ENCODE measurements at regions not wholly inside any gene's neighbourhood (a gene's known extent, or its start where the extent isn't known, plus 50 kb on each side); places are given as distances from the start of the nearest gene placed in this dataset.
A peak's percentile ranks its signal among the peaks of the same experiment; 100 is the strongest.
"Not testable (repeated sequence)": the region's sequence is repeated elsewhere in the genome, so short reads cannot be mapped to it uniquely, and the experiment has no call there.

- DNase-seq (ENCODE audit: low spot score), result no peak
- ATAC-seq, result no peak
Observed at GRCh38 chr2:33933203-33933602, 334.1 kb upstream of the FAM98A start.

- DNase-seq (ENCODE audit: low spot score) (no peak), ATAC-seq (no peak)
Observed at GRCh38 chr2:33931164-33931563, 332.1 kb upstream of the FAM98A start.

DNA sequence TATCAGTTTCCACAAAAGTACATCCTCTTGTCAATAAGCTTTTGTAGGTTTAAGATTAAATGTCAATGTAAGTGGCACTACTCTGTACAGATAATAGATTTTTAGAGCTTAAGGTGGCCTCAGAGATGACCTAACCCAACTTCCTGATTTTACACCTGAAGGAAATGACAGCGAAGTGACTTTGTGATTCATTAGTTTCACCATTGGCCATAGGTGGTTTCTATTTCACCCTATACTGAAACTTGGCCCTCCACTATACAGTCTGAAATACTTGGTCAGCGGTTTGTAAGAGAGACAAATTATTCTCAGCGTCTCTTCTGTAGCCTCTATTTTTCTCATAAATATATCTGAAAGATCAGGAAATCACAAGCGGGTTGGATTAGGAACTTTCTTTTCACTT lies 330.4 kb upstream of the FAM98A start:
- DNase-seq (ENCODE audit: low spot score), result no peak
- ATAC-seq, result no peak

GRCh38 chr2:33927756-33928155 lies 328.7 kb upstream of the FAM98A start:
- ATAC-seq (no peak), DNase-seq (ENCODE audit: low spot score) (no peak)

DNA sequence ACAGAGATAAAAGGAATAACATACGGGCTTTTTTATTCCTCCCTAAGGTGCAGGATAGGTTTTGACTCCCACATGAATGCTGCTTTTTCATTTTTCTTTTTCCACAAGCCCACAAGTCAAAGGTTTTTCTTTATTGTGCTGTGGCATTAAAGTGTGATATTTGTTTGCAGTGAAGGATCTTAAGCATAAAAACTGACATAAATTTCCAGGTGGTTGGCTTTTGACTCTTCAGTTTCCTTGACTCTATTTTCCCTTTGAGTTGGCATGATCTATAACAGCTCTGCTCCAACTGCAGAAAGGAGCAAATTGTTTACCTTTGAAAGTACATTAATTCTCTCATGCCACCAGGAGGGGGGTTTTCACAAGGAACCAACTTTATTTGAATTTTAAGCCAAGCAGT lies 326.2 kb upstream of the FAM98A start:
- DNase-seq (ENCODE audit: low spot score) (no peak), ATAC-seq (no peak)

DNA sequence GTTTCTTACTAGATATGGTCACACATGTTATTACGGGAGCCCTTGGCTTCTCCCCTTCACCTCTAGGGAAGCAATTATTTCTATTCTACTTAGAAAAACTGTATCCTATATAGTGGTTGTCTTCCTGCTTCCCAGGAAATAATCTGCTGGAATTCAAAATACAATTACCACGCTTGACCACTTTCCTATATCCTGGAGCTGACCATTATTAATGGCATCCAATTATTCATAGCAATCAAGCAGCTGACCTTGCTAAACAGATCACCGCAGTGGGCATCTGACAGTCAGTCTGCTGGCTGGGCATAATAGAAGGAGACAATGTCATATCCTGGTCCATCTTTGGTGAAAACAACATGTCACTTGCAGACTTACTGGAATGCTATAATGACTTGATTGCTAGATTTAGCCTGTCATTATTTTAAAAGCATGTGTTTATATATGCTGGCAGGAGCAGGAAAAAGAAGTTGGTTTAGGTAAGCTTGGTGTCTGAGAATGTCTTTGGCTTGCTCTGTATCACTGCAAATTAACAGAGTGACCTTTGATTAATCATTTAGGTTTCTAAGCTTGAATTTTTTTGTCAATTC lies 325.6 kb upstream of the FAM98A start:
- ATAC-seq (no peak), DNase-seq (ENCODE audit: low spot score) (no peak)

GRCh38 chr2:33917252-33917651 lies 318.2 kb upstream of the FAM98A start:
- no peak for ATAC-seq
- DNase-seq (ENCODE audit: low spot score), result no peak

- ATAC-seq (no peak), DNase-seq (ENCODE audit: low spot score) (no peak)
Observed at GRCh38 chr2:33913071-33913616, 314.0 kb upstream of the FAM98A start.

DNA sequence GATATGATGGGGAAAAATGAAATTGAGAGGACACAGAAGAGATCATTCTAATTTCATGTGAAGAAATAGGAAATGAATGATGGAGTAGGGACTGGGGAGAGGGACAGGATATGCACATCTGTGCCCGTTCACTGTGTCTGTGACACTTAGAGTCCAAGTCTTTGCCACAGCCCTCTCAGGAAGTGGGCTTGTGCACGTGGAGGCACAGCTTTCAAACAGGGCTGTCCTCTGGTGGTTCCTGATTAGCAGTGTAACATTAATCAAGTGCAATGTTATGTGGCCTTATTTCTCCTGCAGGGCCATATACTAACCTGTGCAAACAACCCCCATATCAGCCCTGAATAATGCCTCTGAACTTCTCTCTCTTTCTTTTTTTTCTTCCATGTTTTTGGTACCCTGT lies 312.2 kb upstream of the FAM98A start:
- DNase-seq (ENCODE audit: low spot score) (no peak), ATAC-seq (no peak)

DNA sequence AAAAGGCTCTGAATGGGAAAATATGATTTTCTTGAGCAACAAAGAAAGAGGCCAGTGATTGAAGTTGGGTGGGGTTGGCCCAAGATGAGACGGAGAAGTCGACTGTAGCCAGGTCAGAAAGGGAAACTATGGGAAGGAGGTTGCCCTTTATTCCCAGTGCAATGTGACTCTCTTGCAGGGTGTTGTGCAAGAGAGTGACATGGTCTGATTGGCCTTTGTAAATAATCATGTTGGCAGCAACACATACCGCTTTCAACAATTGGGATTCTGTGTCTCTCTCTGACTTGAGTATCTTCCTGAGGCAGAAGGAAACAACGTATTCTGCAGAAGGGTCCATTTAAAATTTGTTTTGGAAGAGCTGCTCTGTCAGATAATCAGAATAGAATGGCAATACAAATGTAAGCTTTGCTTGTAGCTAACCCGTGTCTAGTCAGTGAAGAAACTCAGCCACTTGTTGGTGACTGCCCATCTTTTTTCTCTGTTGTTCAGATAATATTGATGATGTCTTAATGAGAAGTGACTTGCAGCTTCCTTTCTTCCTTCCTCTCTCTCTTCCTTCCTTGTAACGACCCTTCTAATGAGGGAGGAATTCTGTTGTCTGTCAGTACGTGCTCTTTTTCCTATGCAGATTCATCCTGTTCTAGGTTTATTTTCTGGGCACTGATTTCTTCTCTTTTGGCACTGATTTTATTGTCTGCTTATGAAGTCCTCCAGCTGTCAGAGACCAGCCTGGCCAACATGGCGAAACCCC lies 311.0 kb upstream of the FAM98A start:
- DNase-seq (ENCODE audit: low spot score) (peak; percentile 55), ATAC-seq (peak; percentile 100)

DNA sequence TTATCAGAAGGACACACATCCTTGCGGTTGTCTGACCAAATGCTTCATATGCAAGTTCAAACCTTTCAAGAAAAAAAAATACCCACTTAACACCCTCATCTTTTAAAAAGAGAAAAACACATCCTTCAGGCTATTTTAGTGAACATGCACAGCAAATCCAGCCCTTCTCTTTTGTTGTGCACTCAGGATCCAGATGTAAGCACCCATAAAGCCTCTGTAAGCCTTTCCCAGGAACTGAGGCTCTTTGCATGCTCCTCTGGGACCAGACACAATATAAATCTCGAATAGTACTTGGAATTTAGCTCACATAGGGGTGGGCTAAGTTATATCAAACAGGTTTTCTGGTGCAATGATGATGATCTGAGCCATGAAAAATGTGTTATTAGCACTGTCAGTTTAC lies 308.8 kb upstream of the FAM98A start:
- DNase-seq (ENCODE audit: low spot score) (no peak), ATAC-seq (no peak)

DNA sequence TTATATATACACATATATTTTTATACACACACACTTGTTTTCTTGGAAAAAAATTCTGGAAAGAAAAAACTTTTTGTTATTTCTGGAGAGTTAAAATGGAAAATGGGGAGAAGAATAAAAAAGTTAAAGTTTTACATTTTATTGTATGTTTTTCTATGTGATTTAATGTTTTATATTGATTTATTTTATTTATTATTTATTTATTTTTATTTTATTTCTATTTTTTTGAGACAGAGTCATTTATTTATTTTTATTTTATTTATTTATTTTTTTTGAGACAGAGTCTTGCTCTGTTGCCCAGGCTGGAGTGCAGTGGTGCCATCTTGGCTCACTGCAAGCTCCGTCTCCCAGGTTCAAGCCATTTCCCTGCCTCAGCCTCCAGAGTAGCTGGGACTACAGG lies 307.0 kb upstream of the FAM98A start:
- DNase-seq (ENCODE audit: low spot score); ATAC-seq: not testable (repeated sequence)

GRCh38 chr2:33904801-33905200 lies 305.7 kb upstream of the FAM98A start:
- no peak for ATAC-seq
- no peak for DNase-seq (ENCODE audit: low spot score)

GRCh38 chr2:33903701-33904100 lies 304.6 kb upstream of the FAM98A start:
- DNase-seq (ENCODE audit: low spot score) (no peak), ATAC-seq (no peak)

GRCh38 chr2:33903215-33903614 lies 304.1 kb upstream of the FAM98A start:
- DNase-seq (ENCODE audit: low spot score) (no peak), ATAC-seq (no peak)

GRCh38 chr2:33900610-33901009 lies 301.5 kb upstream of the FAM98A start:
- ATAC-seq, result no peak

DNA sequence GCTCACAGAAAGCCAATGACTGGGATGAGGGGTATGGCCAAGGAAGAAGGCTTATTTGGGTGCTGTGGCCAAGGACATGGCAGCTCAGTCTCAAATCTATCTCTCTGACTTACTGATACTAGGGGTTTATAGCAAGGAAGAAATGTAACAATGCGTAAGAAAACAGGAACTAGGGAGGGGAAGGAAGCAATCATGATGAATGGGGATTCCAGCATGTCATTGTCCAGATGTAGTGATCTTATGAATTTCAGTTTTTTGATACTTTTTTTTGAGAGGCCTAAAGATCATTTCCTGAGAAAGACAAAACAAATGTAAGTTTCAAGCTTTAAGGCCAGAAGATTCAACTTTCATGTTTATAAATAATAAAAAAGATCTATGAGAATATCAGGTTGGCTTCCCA lies 298.6 kb upstream of the FAM98A start:
- no peak for DNase-seq (ENCODE audit: low spot score)
- no peak for ATAC-seq

More at GRCh38 chr2:33900610-33901009, 301.5 kb upstream of the FAM98A start:
- DNase-seq (ENCODE audit: low spot score), result no peak

DNA sequence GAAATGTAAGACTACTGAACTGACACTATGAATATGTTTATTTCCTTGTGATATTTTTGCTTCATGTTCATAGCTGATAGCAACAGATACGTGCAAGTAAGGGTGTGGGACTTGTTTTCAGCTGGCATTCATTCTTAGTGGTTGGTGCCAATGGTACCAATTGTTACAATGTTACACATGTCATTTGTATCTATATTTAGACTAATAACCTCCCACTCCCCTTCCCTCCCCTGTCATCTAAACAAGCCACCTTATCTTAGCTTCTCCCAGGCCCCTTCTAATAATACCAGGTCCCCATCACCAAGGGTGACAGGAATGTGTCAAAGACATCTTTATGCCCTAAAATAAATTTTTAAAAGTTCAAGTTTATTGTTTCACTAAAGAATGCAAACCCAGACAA lies 294.7 kb upstream of the FAM98A start:
- ATAC-seq (no peak), DNase-seq (ENCODE audit: low spot score) (no peak)

DNA sequence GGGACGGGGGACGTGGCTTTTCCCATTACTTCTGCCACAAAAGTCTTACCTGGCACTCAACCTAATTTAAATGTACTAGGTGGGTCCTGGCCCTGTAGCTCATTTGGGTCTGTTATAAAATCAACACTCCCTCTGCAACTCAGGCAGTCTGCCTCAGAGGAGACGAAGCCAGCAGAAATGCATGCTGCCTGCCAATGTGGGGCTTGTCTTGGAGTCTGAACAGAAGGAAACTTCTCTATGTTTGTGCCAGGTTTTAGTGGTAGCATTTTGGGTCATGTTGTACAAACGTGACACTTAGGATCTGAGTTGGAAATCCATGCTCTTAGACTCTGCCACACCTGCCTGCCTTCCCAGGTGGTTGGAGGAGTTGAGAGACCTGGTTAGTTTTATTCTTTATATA lies 292.5 kb upstream of the FAM98A start:
- ATAC-seq (no peak), DNase-seq (ENCODE audit: low spot score) (no peak)

DNA sequence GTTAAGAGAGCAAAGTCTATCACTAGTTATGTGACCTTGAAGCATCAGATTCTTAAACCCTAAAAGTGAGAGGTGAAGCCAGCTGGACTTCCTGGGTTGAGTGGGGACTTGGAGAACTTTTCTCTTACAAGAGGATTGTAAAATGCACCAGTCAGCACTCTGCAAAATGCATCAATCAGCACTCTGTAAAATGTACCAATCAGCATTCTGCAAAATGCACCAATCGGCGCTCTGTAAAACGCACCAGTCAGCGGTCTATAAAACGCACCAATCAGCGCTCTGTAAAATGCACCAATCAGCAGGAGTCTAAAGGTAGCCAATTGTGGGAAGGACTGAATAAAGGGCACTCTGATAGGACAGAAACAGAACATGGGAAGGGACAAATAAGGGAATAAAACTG lies 291.6 kb upstream of the FAM98A start:
- ATAC-seq (no peak), DNase-seq (ENCODE audit: low spot score) (no peak)

GRCh38 chr2:33877348-33878016 lies 278.4 kb upstream of the FAM98A start:
- DNase-seq (ENCODE audit: low spot score), result no peak
- no peak for ATAC-seq

DNA sequence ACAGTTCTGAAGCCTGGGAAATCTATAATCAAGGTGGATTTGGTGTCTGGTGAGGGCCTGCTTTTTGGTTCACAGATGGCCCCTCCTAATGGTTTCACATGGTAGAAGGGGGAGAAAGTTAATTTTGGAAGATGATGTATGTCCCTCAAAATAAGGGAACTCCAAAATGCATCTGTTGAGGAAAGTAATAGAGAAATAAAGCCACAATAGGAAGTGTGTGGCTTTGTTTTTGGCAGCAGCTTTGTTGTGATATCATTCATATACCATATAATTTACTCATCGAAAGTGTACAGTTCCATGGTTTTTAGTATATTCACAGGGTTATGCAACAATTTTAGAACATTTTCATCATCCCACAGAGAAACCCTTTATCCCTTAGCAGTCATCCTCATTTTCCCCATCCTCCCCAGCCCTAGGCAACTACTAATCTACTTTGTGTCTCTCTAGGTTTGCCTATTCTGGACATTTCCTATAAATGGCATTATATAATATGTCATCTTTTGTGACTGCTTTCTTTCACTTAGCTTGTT lies 274.0 kb upstream of the FAM98A start:
- ATAC-seq, result no peak
- DNase-seq (ENCODE audit: low spot score), result no peak

Measured in left lobe of liver (tissue), 2 donors.